ENCODE measurements at regions not wholly inside any gene's neighbourhood (a gene's known extent, or its start where the extent isn't known, plus 50 kb on each side); places are given as distances from the start of the nearest gene placed in this dataset.

- H3K4me1 Mint-ChIP-seq (ENCODE audit: low read depth, unreplicated experiment), result no peaks in the 10 kb centered on the region
- intact Hi-C loops (cut with micrococcal nuclease; ENCODE audit: unreplicated experiment), result no loop called here
- no peaks in the 10 kb centered on the region for H3K27me3 ChIP-seq (replicated peaks; ENCODE audit: control insufficient read depth, insufficient read depth, low read length)
- H3K27ac Mint-ChIP-seq (ENCODE audit: unreplicated experiment), result no peak overlapping the region
- H3K4me3 ChIP-seq (ENCODE audit: low read depth, low read length), result no peak overlapping the region
- H3K4me1 ChIP-seq, result no peaks in the 10 kb centered on the region
- no TSS peak for BruUV-seq (replicated peaks)
- TF ChIP-seq CTCF (IDR thresholded peaks at IDR 0.05; ENCODE audit: insufficient read depth in 1 of 2, low read depth in 1 of 2, low read length in 1 of 2, severe bottlenecking in 1 of 2, unreplicated experiment in 1 of 2), result no peak
- no peaks in the 10 kb centered on the region for H3K9me3 ChIP-seq
- H3K36me3 Mint-ChIP-seq (ENCODE audit: insufficient read depth, unreplicated experiment), result no peaks in the 10 kb centered on the region
- H3K9me3 Mint-ChIP-seq (ENCODE audit: unreplicated experiment), result no peaks in the 10 kb centered on the region
- no peak for DNase-seq
- H3K36me3 ChIP-seq (ENCODE audit: control insufficient read depth, insufficient read depth, low read length), result no peaks in the 10 kb centered on the region
- no peak overlapping the region for H3K4me3 Mint-ChIP-seq (ENCODE audit: unreplicated experiment)
- ChIA-PET POLR2A (no interaction called here), CTCF (no interaction called here)
- H3K27me3 Mint-ChIP-seq (ENCODE audit: insufficient read depth, unreplicated experiment), result peaks cover 22% of the 10 kb centered on the region
These were observed 460.5 kb downstream of the PTPRU start for GRCh38 chr1:29696656-29697390.

GRCh38 chr1:29695803-29696202 lies 459.5 kb downstream of the PTPRU start:
- BruUV-seq (replicated peaks), result no TSS peak
- Histone ChIP-seq H3K4me1 (no peaks in the 10 kb centered on the region), H3K9me3 (no peaks in the 10 kb centered on the region), H3K4me3 (ENCODE audit: low read depth, low read length) (no peak overlapping the region), H3K27me3 (replicated peaks; ENCODE audit: control insufficient read depth, insufficient read depth, low read length) (no peaks in the 10 kb centered on the region), H3K36me3 (ENCODE audit: control insufficient read depth, insufficient read depth, low read length) (no peaks in the 10 kb centered on the region)
- H3K9me3 Mint-ChIP-seq (ENCODE audit: unreplicated experiment), result no peaks in the 10 kb centered on the region
- ChIA-PET POLR2A (no interaction called here), CTCF (no interaction called here)
- peaks cover under 1% of the 10 kb centered on the region for H3K36me3 Mint-ChIP-seq (ENCODE audit: insufficient read depth, unreplicated experiment)
- no peak for DNase-seq
- H3K4me3 Mint-ChIP-seq (ENCODE audit: unreplicated experiment), result no peak overlapping the region
- no peaks in the 10 kb centered on the region for H3K4me1 Mint-ChIP-seq (ENCODE audit: low read depth, unreplicated experiment)
- no peak for TF ChIP-seq CTCF (IDR thresholded peaks at IDR 0.05; ENCODE audit: insufficient read depth in 1 of 2, low read depth in 1 of 2, low read length in 1 of 2, severe bottlenecking in 1 of 2, unreplicated experiment in 1 of 2)
- peaks cover 26% of the 10 kb centered on the region for H3K27me3 Mint-ChIP-seq (ENCODE audit: insufficient read depth, unreplicated experiment)
- no peak overlapping the region for H3K27ac Mint-ChIP-seq (ENCODE audit: unreplicated experiment)
- intact Hi-C loops (cut with micrococcal nuclease; ENCODE audit: unreplicated experiment), result no loop called here

GRCh38 chr1:29695036-29695435 lies 458.7 kb downstream of the PTPRU start:
- no peaks in the 10 kb centered on the region for H3K4me1 Mint-ChIP-seq (ENCODE audit: low read depth, unreplicated experiment)
- no TSS peak for BruUV-seq (replicated peaks)
- H3K9me3 Mint-ChIP-seq (ENCODE audit: unreplicated experiment), result no peaks in the 10 kb centered on the region
- Histone ChIP-seq H3K27me3 (replicated peaks; ENCODE audit: control insufficient read depth, insufficient read depth, low read length) (no peaks in the 10 kb centered on the region), H3K9me3 (no peaks in the 10 kb centered on the region), H3K4me1 (no peaks in the 10 kb centered on the region), H3K4me3 (ENCODE audit: low read depth, low read length) (no peak overlapping the region), H3K36me3 (ENCODE audit: control insufficient read depth, insufficient read depth, low read length) (no peaks in the 10 kb centered on the region)
- H3K27me3 Mint-ChIP-seq (ENCODE audit: insufficient read depth, unreplicated experiment), result peaks cover 30% of the 10 kb centered on the region
- peaks cover 5% of the 10 kb centered on the region for H3K36me3 Mint-ChIP-seq (ENCODE audit: insufficient read depth, unreplicated experiment)
- intact Hi-C loops (cut with micrococcal nuclease; ENCODE audit: unreplicated experiment), result no loop called here
- no peak overlapping the region for H3K27ac Mint-ChIP-seq (ENCODE audit: unreplicated experiment)
- no peak overlapping the region for H3K4me3 Mint-ChIP-seq (ENCODE audit: unreplicated experiment)
- ChIA-PET CTCF (no interaction called here), POLR2A (no interaction called here)
- TF ChIP-seq CTCF (IDR thresholded peaks at IDR 0.05; ENCODE audit: insufficient read depth in 1 of 2, low read depth in 1 of 2, low read length in 1 of 2, severe bottlenecking in 1 of 2, unreplicated experiment in 1 of 2), result no peak
- no peak for DNase-seq
